ENCODE measurements at regions not wholly inside any gene's neighbourhood (a gene's known extent, or its start where the extent isn't known, plus 50 kb on each side); places are given as distances from the start of the nearest gene placed in this dataset.

- no peaks in the 10 kb centered on the region for H3K27me3 Mint-ChIP-seq (ENCODE audit: low read depth)
- no peak for TF ChIP-seq CTCF (IDR thresholded peaks at IDR 0.05; ENCODE audit: unreplicated experiment in 3 of 3)
- H3K4me3 Mint-ChIP-seq, result no peak overlapping the region
- no peaks in the 10 kb centered on the region for H3K4me1 Mint-ChIP-seq
- H3K36me3 Mint-ChIP-seq (ENCODE audit: low read depth), result no peaks in the 10 kb centered on the region
- no peak overlapping the region for H3K27ac Mint-ChIP-seq
- H3K9me3 Mint-ChIP-seq, result no peaks in the 10 kb centered on the region
Measured at GRCh38 chr2:194151231-194151630, 1505.8 kb upstream of the SLC39A10 start.

GRCh38 chr2:194135463-194135862, 1521.6 kb upstream of the SLC39A10 start:
- Mint-ChIP-seq H3K4me3 (no peak overlapping the region), H3K4me1 (no peaks in the 10 kb centered on the region), H3K9me3 (no peaks in the 10 kb centered on the region), H3K27me3 (ENCODE audit: low read depth) (no peaks in the 10 kb centered on the region), H3K27ac (no peak overlapping the region), H3K36me3 (ENCODE audit: low read depth) (no peaks in the 10 kb centered on the region)
- TF ChIP-seq CTCF (IDR thresholded peaks at IDR 0.05; ENCODE audit: unreplicated experiment in 3 of 3), result no peak

GRCh38 chr2:194128810-194129209, 1528.2 kb upstream of the SLC39A10 start:
- Mint-ChIP-seq H3K27me3 (ENCODE audit: low read depth) (no peaks in the 10 kb centered on the region), H3K36me3 (ENCODE audit: low read depth) (no peaks in the 10 kb centered on the region), H3K4me3 (no peak overlapping the region), H3K4me1 (no peaks in the 10 kb centered on the region), H3K9me3 (peaks cover 5% of the 10 kb centered on the region), H3K27ac (no peak overlapping the region)
- no peak for TF ChIP-seq CTCF (IDR thresholded peaks at IDR 0.05; ENCODE audit: unreplicated experiment in 3 of 3)

- H3K36me3 Mint-ChIP-seq (ENCODE audit: low read depth), result no peaks in the 10 kb centered on the region
- H3K27ac Mint-ChIP-seq, result no peak overlapping the region
- no peak for TF ChIP-seq CTCF (IDR thresholded peaks at IDR 0.05; ENCODE audit: unreplicated experiment in 3 of 3)
- H3K27me3 Mint-ChIP-seq (ENCODE audit: low read depth), result no peaks in the 10 kb centered on the region
- H3K4me1 Mint-ChIP-seq, result no peaks in the 10 kb centered on the region
- H3K4me3 Mint-ChIP-seq, result no peak overlapping the region
- peaks cover 5% of the 10 kb centered on the region for H3K9me3 Mint-ChIP-seq
Measured at GRCh38 chr2:194126418-194126817, 1530.6 kb upstream of the SLC39A10 start.

GRCh38 chr2:194116861-194117260, 1540.2 kb upstream of the SLC39A10 start:
- H3K36me3 Mint-ChIP-seq (ENCODE audit: low read depth), result no peaks in the 10 kb centered on the region
- H3K27me3 Mint-ChIP-seq (ENCODE audit: low read depth), result no peaks in the 10 kb centered on the region
- H3K9me3 Mint-ChIP-seq, result no peaks in the 10 kb centered on the region
- no peak for TF ChIP-seq CTCF (IDR thresholded peaks at IDR 0.05; ENCODE audit: unreplicated experiment in 3 of 3)
- H3K27ac Mint-ChIP-seq, result no peak overlapping the region
- no peak overlapping the region for H3K4me3 Mint-ChIP-seq
- H3K4me1 Mint-ChIP-seq, result no peaks in the 10 kb centered on the region

- Mint-ChIP-seq H3K4me1 (peaks cover 5% of the 10 kb centered on the region), H3K4me3 (no peak overlapping the region), H3K27me3 (ENCODE audit: low read depth) (no peaks in the 10 kb centered on the region), H3K27ac (no peak overlapping the region), H3K36me3 (ENCODE audit: low read depth) (no peaks in the 10 kb centered on the region), H3K9me3 (no peaks in the 10 kb centered on the region)
- no peak for TF ChIP-seq CTCF (IDR thresholded peaks at IDR 0.05; ENCODE audit: unreplicated experiment in 3 of 3)
Measured at GRCh38 chr2:194105358-194105757, 1551.7 kb upstream of the SLC39A10 start.
